ENCODE measurements at regions not wholly inside any gene's neighbourhood (a gene's known extent, or its start where the extent isn't known, plus 50 kb on each side); places are given as distances from the start of the nearest gene placed in this dataset.

GRCh38 chrX:147710301-147710700 is 201.4 kb upstream of the FMR1 start:
- H3K27ac ChIP-seq (ENCODE audit: low read length), result no peak overlapping the region
- no peak overlapping the region for H3K4me3 ChIP-seq (ENCODE audit: low read length)
- H3K9me3 ChIP-seq (replicated peaks; ENCODE audit: insufficient read depth, low read length), result no peaks in the 10 kb centered on the region
- no peak overlapping the region for H2AFZ ChIP-seq (ENCODE audit: low read length)
- H4K20me1 ChIP-seq (ENCODE audit: insufficient read depth, low read length), result no peaks in the 10 kb centered on the region
- no peaks in the 10 kb centered on the region for H3K27me3 ChIP-seq (replicated peaks; ENCODE audit: insufficient read depth, low read length)
- no peak overlapping the region for H3K9ac ChIP-seq (ENCODE audit: low read length)
- H3K4me2 ChIP-seq (ENCODE audit: low read depth, low read length), result no peak overlapping the region
- H3K36me3 ChIP-seq (replicated peaks; ENCODE audit: insufficient read depth, low read length), result no peaks in the 10 kb centered on the region
- H3K79me2 ChIP-seq (ENCODE audit: low read length), result no peaks in the 10 kb centered on the region
- TF ChIP-seq, protein P1, sequence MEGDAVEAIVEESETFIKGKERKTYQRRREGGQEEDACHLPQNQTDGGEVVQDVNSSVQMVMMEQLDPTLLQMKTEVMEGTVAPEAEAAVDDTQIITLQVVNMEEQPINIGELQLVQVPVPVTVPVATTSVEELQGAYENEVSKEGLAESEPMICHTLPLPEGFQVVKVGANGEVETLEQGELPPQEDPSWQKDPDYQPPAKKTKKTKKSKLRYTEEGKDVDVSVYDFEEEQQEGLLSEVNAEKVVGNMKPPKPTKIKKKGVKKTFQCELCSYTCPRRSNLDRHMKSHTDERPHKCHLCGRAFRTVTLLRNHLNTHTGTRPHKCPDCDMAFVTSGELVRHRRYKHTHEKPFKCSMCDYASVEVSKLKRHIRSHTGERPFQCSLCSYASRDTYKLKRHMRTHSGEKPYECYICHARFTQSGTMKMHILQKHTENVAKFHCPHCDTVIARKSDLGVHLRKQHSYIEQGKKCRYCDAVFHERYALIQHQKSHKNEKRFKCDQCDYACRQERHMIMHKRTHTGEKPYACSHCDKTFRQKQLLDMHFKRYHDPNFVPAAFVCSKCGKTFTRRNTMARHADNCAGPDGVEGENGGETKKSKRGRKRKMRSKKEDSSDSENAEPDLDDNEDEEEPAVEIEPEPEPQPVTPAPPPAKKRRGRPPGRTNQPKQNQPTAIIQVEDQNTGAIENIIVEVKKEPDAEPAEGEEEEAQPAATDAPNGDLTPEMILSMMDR (IDR thresholded peaks at IDR 0.05; ENCODE audit: low read length), result no peak
- TF ChIP-seq EZH2phosphoT487 (IDR thresholded peaks at IDR 0.05; ENCODE audit: low read length), result no peak
- no peak for TF ChIP-seq EZH2 (optimal IDR thresholded peaks at IDR 0.05; ENCODE audit: low read depth, low read length)
- no peak for DNase-seq
- H3K4me1 ChIP-seq (ENCODE audit: low read length), result no peaks in the 10 kb centered on the region
- H3F3A ChIP-seq (ENCODE audit: insufficient read depth, low read length), result no peaks in the 10 kb centered on the region
- H3K9me2 ChIP-seq (replicated peaks; ENCODE audit: insufficient read depth, low read length), result no peaks in the 10 kb centered on the region

GRCh38 chrX:147733369-147733768 is 178.3 kb upstream of the FMR1 start:
- Histone ChIP-seq H3F3A (ENCODE audit: insufficient read depth, low read length) (no peaks in the 10 kb centered on the region), H3K27ac (ENCODE audit: low read length) (no peak overlapping the region), H3K27me3 (replicated peaks; ENCODE audit: insufficient read depth, low read length) (no peaks in the 10 kb centered on the region), H3K4me3 (ENCODE audit: low read length) (no peak overlapping the region), H2AFZ (ENCODE audit: low read length) (no peak overlapping the region), H3K9me3 (replicated peaks; ENCODE audit: insufficient read depth, low read length) (no peaks in the 10 kb centered on the region), H3K4me2 (ENCODE audit: low read depth, low read length) (no peak overlapping the region), H4K20me1 (ENCODE audit: insufficient read depth, low read length) (no peaks in the 10 kb centered on the region), H3K9ac (ENCODE audit: low read length) (no peak overlapping the region), H3K4me1 (ENCODE audit: low read length) (no peaks in the 10 kb centered on the region), H3K36me3 (replicated peaks; ENCODE audit: insufficient read depth, low read length) (no peaks in the 10 kb centered on the region), H3K9me2 (replicated peaks; ENCODE audit: insufficient read depth, low read length) (no peaks in the 10 kb centered on the region), H3K79me2 (ENCODE audit: low read length) (no peaks in the 10 kb centered on the region)
- TF ChIP-seq EZH2 (optimal IDR thresholded peaks at IDR 0.05; ENCODE audit: low read depth, low read length) (no peak), EZH2phosphoT487 (IDR thresholded peaks at IDR 0.05; ENCODE audit: low read length) (no peak)
- TF ChIP-seq, protein P1 (IDR thresholded peaks at IDR 0.05; ENCODE audit: low read length), result no peak
- DNase-seq, result no peak

- no peaks in the 10 kb centered on the region for H3K36me3 ChIP-seq (replicated peaks; ENCODE audit: insufficient read depth, low read length)
- no peaks in the 10 kb centered on the region for H3K4me1 ChIP-seq (ENCODE audit: low read length)
- H3K4me3 ChIP-seq (ENCODE audit: low read length), result no peak overlapping the region
- no peak for DNase-seq
- no peaks in the 10 kb centered on the region for H3K9me2 ChIP-seq (replicated peaks; ENCODE audit: insufficient read depth, low read length)
- H3K9me3 ChIP-seq (replicated peaks; ENCODE audit: insufficient read depth, low read length), result no peaks in the 10 kb centered on the region
- H3K27me3 ChIP-seq (replicated peaks; ENCODE audit: insufficient read depth, low read length), result no peaks in the 10 kb centered on the region
- no peak overlapping the region for H3K9ac ChIP-seq (ENCODE audit: low read length)
- H4K20me1 ChIP-seq (ENCODE audit: insufficient read depth, low read length), result no peaks in the 10 kb centered on the region
- H3K79me2 ChIP-seq (ENCODE audit: low read length), result no peaks in the 10 kb centered on the region
- H3K4me2 ChIP-seq (ENCODE audit: low read depth, low read length), result no peak overlapping the region
- H2AFZ ChIP-seq (ENCODE audit: low read length), result no peak overlapping the region
- H3K27ac ChIP-seq (ENCODE audit: low read length), result no peak overlapping the region
- TF ChIP-seq EZH2 (optimal IDR thresholded peaks at IDR 0.05; ENCODE audit: low read depth, low read length) (no peak), EZH2phosphoT487 (IDR thresholded peaks at IDR 0.05; ENCODE audit: low read length) (no peak)
- TF ChIP-seq, protein P1 (IDR thresholded peaks at IDR 0.05; ENCODE audit: low read length), result no peak
- H3F3A ChIP-seq (ENCODE audit: insufficient read depth, low read length), result no peaks in the 10 kb centered on the region
Observed at GRCh38 chrX:147735364-147735763, 176.4 kb upstream of the FMR1 start.

All from MM.1S (cell line).